DND-41 (cell line): ENCODE measurements at regions not wholly inside any gene's neighbourhood (a gene's known extent, or its start where the extent isn't known, plus 50 kb on each side); places are given as distances from the start of the nearest gene placed in this dataset.

ENCODE experiments used
- ATAC-seq: fragments of 200-7000 bp; cut with Tn5 transposase; 3 replicates; pipeline ENCODE4 v1.9.1; 2021; ENCODE audit warnings: low read depth; ENCODE audit not compliant: insufficient read depth
- DNase-seq: peaks from one replicate; pipeline ENCODE4 v3.0.0-alpha.2; 2020
- H2AFZ ChIP-seq: 2 replicates; pipeline ENCODE4 v1.6.0; 2012; ENCODE audit warnings: low read depth, low read length
- H3K27ac ChIP-seq: 2 replicates; pipeline ENCODE4 v1.5.1; 2012; ENCODE audit warnings: low read length, inconsistent platforms
- H3K27me3 ChIP-seq: fragments of 200-600 bp; sonication (generic); 2 replicates; pipeline ENCODE4 v1.6.0; 2012; ENCODE audit warnings: low read length, mild to moderate bottlenecking, inconsistent platforms; ENCODE audit not compliant: insufficient read depth, poor library complexity
- H3K36me3 ChIP-seq: 2 replicates; pipeline ENCODE4 v1.5.1; 2012; ENCODE audit warnings: low read length, inconsistent platforms; ENCODE audit not compliant: insufficient read depth
- H3K4me1 ChIP-seq: 2 replicates; pipeline ENCODE4 v1.5.1; 2012; ENCODE audit warnings: mild to moderate bottlenecking, low read length; ENCODE audit not compliant: insufficient read depth
- H3K4me2 ChIP-seq: 2 replicates; pipeline ENCODE4 v1.6.0; 2012; ENCODE audit warnings: mild to moderate bottlenecking, moderate library complexity, low read length, inconsistent platforms; ENCODE audit not compliant: insufficient read depth
- H3K4me3 ChIP-seq, 2 experiments: fragments of 200-600 bp in 1 of 2; shearing (Covaris generic) in 1 of 2; 2 replicates each; pipeline ENCODE4 v1.5.1; 2012 to 2016; ENCODE audit warnings: inconsistent platforms in 2 of 2, low read length in 2 of 2, mild to moderate bottlenecking in 2 of 2, low read depth in 1 of 2, moderate library complexity in 1 of 2
- H3K79me2 ChIP-seq: 2 replicates; pipeline ENCODE4 v1.6.0; 2012; ENCODE audit warnings: low read length, inconsistent platforms; ENCODE audit not compliant: insufficient read depth
- H3K9ac ChIP-seq: 2 replicates; pipeline ENCODE4 v1.6.0; 2012; ENCODE audit warnings: low read depth, mild to moderate bottlenecking, inconsistent platforms, low read length, moderate library complexity
- H3K9me3 ChIP-seq: 2 replicates; pipeline ENCODE4 v1.5.1; 2012; ENCODE audit warnings: low read length, moderate library complexity, mild to moderate bottlenecking, inconsistent platforms; ENCODE audit not compliant: insufficient read depth, severe bottlenecking
- H4K20me1 ChIP-seq: 2 replicates; pipeline ENCODE4 v1.6.0; 2012; ENCODE audit warnings: low read length; ENCODE audit not compliant: insufficient read depth
- CTCF ChIP-seq: IDR thresholded peaks from 2 replicates; pipeline ENCODE4 v1.5.1; 2012; ENCODE audit warnings: borderline replicate concordance, low read length, moderate library complexity, mild to moderate bottlenecking; ENCODE audit not compliant: poor library complexity, severe bottlenecking; ENCODE audit errors: extremely low read depth
- EZH2 ChIP-seq: IDR thresholded peaks from 3 replicates; pipeline ENCODE4 v1.6.1; 2012; ENCODE audit warnings: borderline replicate concordance, low read depth, mild to moderate bottlenecking, moderate library complexity, low read length, inconsistent platforms; ENCODE audit not compliant: severe bottlenecking

DNA sequence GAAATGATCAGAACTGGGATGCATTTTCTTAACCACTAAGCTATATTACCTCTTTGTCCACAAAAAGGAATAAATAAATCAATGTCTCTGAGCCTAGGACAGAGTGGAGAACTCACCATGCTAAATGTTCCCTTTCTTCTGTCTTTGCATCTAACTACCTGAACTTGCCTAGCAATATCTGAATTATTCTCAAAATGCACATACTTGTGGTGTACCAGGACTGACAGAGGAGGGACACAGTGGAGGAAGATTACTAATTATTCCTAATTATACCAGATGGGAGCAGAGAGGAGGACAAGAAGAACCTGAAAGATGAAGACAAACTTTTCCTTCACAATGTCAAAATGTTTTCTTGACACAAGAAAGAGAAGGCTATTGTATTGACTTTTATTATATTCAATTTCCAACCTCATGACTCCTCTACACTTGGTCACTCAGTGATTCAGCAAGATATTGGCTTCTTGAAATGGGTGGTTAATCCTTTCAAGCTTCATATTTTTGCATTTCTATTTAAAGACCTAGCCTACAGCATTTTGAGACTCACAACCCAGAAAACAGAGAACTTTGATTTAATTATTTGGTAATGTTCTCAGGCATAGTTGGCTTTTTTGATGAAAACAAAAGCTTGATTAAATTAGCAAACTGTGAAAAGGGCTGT, 117.2 kb upstream of the LRFN5 start:
- H3K4me3 ChIP-seq = no peak overlapping the region
- TF ChIP-seq EZH2 = no peak
- no peak for TF ChIP-seq CTCF
- H3K27ac ChIP-seq = no peak overlapping the region
- ATAC-seq (no peak), DNase-seq (no peak)
- no peak overlapping the region for H2AFZ ChIP-seq
- H3K79me2 ChIP-seq = no peaks in the 10 kb centered on the region
- no peak overlapping the region for H3K4me2 ChIP-seq
- H3K9me3 ChIP-seq = no peaks in the 10 kb centered on the region
- no peaks in the 10 kb centered on the region for H3K4me1 ChIP-seq
- H4K20me1 ChIP-seq = no peaks in the 10 kb centered on the region
- H3K36me3 ChIP-seq = no peaks in the 10 kb centered on the region
- H3K27me3 ChIP-seq = no peaks in the 10 kb centered on the region
- no peak overlapping the region for H3K9ac ChIP-seq

DNA sequence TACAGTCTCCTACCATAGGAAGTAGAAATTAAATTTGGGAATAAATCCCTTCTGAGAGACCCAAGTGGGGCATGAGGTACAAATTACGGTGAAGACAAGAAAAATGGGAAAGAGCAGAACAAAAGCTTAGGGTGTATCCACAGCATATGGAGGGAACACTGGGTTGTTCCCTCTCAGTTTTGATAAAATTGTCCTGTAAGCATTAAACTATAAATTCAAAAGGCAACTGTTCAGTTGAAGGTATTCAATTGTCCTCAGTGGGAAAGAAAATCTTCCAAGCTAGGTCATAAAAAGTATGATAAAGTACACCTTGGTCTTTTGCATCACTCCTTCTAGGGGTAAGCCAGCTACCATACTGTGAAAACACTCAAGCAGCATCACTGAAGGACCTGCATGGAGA, 118.3 kb upstream of the LRFN5 start:
- no peak for TF ChIP-seq CTCF
- TF ChIP-seq EZH2 = no peak
- no peak overlapping the region for H3K4me2 ChIP-seq
- H2AFZ ChIP-seq = no peak overlapping the region
- H3K9ac ChIP-seq = no peak overlapping the region
- no peak overlapping the region for H3K4me3 ChIP-seq
- no peak for DNase-seq
- H3K79me2 ChIP-seq = no peaks in the 10 kb centered on the region
- no peaks in the 10 kb centered on the region for H4K20me1 ChIP-seq
- H3K36me3 ChIP-seq = no peaks in the 10 kb centered on the region
- H3K4me1 ChIP-seq = no peaks in the 10 kb centered on the region
- H3K9me3 ChIP-seq = no peaks in the 10 kb centered on the region
- no peak overlapping the region for H3K27ac ChIP-seq
- ATAC-seq = no peak
- no peaks in the 10 kb centered on the region for H3K27me3 ChIP-seq

DNA sequence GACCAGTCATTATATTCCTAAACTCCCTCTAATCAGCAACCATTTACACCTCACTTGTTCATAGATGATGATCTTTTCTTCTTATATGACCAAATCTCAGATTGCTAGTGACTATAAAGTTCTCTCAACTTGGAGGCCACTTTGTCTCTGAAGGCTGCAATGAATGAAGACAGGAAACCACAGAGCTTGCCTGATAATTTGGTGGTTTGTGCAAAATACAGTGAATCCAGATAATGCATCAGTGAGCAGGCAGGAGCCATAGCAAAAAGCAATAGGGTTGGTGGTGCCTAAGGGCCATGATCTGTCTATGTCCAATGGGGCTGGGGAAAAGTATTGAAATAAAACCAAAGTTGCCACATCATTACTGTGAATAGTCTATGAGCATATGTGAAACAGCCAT, 123.8 kb upstream of the LRFN5 start:
- ATAC-seq (no peak), DNase-seq (no peak)
- Histone ChIP-seq H3K27me3 (no peaks in the 10 kb centered on the region), H3K36me3 (no peaks in the 10 kb centered on the region), H3K4me3 (no peak overlapping the region), H4K20me1 (no peaks in the 10 kb centered on the region), H3K9me3 (no peaks in the 10 kb centered on the region), H3K4me2 (no peak overlapping the region), H3K79me2 (no peaks in the 10 kb centered on the region), H3K27ac (no peak overlapping the region), H3K9ac (no peak overlapping the region), H2AFZ (no peak overlapping the region), H3K4me1 (no peaks in the 10 kb centered on the region)
- no peak for TF ChIP-seq CTCF
- no peak for TF ChIP-seq EZH2
